Smooth muscle cell of the brain vasculature (primary cell): ENCODE measurements at regions not wholly inside any gene's neighbourhood (a gene's known extent, or its start where the extent isn't known, plus 50 kb on each side); places are given as distances from the start of the nearest gene placed in this dataset.

Experiments
- DNase-seq: peaks from one replicate; pipeline ENCODE4 v3.0.0-alpha.2; 2012; ENCODE audit warnings: low read depth, low spot score

DNA sequence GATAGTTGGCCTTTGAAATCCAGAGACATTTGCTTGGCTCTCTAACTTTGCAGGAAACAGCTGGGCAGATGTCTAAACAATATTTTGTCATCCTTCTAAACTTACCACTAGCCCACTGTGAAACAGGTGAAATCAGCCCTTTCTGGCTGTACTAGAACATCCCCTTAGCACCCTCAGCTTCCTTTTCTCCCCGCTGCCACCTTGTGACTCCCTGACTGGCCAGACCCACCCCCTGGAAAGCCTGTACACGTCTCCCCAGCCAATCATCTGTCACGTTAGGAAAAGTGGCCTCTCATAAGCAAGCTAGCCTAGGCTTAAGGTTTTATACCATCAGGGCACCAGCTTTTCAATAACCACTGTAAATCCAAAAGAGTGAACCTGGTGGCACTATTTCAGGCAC lies 88.6 kb upstream of the E2F3 start:
- DNase-seq, result no peak

- DNase-seq, result no peak
These were observed 87.6 kb upstream of the E2F3 start for GRCh38 chr6:20313960-20314530.

- no peak for DNase-seq
These were observed 86.5 kb upstream of the E2F3 start for GRCh38 chr6:20314866-20315845.

GRCh38 chr6:20317430-20317829 lies 84.2 kb upstream of the E2F3 start:
- DNase-seq, result no peak

DNA sequence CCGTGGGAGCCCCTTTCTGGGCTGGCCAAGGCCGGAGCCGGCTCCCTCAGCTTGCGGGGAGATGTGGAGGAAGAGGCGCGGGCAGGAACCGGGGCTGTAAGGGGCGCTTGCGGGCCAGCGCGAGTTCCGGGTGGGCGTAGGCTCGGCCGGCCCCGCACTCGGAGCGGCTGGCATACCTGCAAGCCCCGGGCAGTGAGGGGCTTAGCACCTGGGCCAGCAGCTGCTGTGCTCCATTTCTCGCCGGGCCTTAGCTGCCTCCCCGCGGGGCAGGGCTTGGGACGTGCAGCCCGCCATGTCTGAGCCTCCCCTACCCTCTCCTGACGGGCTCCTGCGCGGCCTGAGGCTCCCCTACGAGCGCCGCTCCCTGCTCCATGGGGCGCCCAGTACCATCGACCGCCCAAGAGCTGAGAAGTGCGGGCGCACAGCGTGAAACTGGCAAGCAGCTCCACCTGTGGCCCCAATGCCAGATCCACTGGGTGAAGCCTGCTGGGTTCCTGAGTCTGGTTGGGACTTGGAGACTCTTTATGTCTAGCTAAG lies 82.8 kb upstream of the E2F3 start:
- DNase-seq, result no peak

DNA sequence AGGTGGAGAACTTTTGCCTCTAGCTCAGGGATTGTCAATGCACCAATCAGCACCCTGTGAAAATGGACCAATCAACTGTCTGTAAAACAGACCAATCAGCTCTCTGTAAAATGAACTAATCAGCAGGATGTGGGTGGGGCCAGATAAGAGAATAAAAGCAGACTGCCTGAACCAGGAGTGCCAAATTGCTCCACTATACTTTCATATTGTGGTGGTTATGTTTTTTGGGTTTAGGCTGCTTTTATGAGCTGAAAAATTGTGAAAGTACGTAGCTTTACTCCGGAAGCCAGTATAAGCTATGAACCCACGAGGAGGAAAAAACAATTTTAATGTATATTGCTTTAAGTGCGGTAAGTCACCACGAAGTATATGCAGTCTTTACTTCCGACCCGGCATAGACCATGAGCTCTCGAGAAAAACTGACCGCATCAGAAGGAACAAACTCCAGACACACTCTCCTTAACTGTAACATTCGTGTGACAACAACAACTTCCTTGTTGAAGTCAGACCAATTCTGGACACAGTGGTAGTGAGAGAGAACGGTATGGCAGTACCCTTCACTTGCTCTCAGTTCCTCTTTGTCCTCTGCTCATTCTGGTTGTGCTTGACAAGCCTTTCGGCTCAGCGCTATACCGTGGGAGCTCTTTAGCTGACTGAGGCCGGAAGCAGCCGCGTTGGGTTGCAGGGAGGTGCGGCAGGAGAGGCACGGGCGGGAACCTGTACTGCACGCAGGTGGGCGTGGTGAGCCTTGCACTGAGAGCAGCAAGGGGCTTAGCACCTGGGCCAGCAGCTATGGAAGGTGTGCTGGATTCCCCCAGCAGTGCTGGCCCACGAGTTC lies 81.9 kb upstream of the E2F3 start:
- no peak for DNase-seq

- no peak for DNase-seq
These were observed 75.8 kb upstream of the E2F3 start for GRCh38 chr6:20325641-20326421.

- no peak for DNase-seq
These were observed 75.3 kb upstream of the E2F3 start for GRCh38 chr6:20326422-20326728.

- DNase-seq, result no peak
These were observed 74.5 kb upstream of the E2F3 start for GRCh38 chr6:20327141-20327540.

GRCh38 chr6:20328266-20328923 lies 73.3 kb upstream of the E2F3 start:
- no peak for DNase-seq

DNA sequence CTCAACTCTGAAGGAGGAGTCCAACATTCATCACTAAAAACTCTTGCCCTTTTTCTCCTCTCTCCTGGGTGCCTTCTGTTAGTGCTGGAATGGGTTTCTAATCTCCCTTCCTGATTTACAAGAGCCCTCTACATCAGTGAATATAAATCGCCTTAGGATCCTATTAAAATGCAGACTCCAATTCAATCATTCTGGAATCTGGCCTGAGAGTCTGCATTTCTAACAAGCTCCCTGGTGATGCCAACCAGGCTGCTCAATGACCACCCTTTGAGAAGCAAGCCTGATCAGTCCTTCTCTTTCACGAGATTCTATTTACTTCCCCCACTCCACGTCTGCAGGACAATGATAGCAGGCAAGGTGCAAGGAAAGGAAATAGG lies 72.8 kb upstream of the E2F3 start:
- DNase-seq, result no peak

GRCh38 chr6:20331042-20331441 lies 70.6 kb upstream of the E2F3 start:
- DNase-seq, result no peak

DNA sequence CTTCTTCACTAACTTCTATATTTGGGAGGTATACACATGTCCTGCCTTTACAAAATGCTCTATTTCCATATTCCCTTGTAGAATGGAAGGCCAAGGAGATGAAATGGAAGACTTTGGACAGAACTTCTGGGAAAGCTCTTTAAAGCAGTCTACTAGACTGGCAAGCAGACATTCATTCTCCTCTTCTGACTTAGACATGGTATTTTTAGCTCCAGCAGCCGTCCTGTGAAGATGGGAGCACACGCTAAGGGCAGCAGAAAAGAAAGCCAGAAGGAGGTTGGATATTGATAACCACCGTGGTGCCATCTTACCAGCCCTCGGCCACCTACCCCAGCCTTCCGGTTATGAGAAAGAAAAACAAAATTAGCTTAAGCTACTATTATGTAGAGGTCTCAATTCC lies 70.1 kb upstream of the E2F3 start:
- no peak for DNase-seq

GRCh38 chr6:20332441-20333006 lies 69.2 kb upstream of the E2F3 start:
- no peak for DNase-seq

- no peak for DNase-seq
These were observed 67.9 kb upstream of the E2F3 start for GRCh38 chr6:20333721-20334269.

DNA sequence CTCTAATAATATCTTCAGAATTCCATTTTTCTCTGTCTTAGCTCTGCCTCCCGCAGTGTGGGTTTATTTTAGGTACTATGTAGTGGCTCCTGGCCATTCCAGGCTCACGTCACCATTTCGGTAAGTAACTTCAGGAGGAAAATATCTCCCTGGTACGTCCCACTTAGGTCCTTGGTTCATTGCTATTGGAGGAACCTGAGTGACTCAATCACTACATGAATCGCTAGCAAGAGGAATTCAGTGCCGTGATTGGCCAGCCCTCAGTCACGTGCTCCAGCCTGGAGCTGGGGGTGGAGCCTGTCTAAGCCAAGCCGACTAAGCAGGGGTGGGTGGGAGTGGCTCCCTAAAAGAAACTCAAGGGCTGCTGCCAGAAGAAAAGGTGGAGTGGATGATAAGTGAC lies 67.3 kb upstream of the E2F3 start:
- no peak for DNase-seq

GRCh38 chr6:20334962-20335361 lies 66.7 kb upstream of the E2F3 start:
- DNase-seq, result no peak

DNA sequence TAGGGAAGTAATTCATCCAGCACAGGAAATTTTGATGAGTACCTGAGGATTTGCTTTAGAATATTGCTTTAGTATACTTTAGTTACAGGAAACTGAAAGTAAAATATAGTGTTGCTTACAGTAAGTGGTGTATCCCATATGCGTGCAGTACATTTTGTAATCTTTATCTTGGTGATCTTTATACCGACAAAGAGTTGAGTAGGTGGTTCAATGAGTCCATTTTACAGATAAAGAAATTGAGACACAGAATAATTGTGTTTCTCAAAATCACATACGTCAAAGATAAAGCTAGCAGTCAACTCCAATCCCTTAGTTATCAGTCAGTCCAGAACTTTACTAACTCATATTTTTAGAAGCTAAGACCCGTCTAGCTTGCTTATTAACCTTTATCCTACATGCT lies 65.8 kb upstream of the E2F3 start:
- no peak for DNase-seq

DNA sequence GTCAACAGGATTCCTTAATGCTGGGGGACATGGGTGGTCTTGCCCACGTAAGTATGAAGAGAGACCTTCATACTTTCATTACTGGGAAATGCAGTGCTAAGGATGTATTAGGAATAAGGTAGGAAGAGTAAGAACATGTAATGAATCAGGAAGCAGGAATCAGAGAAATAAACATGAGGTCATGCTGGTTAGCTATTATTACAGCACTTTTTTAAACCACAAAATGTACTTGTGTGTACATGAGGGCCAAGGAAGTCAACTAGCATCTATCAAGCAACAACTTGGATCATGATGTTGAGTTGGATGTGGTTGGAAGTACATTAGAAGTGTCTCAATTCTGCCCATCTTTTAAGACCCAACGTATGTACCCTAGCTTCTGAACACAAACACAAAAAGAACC lies 63.5 kb upstream of the E2F3 start:
- DNase-seq, result no peak
